ENCODE measurements at regions not wholly inside any gene's neighbourhood (a gene's known extent, or its start where the extent isn't known, plus 50 kb on each side); places are given as distances from the start of the nearest gene placed in this dataset.

DNA sequence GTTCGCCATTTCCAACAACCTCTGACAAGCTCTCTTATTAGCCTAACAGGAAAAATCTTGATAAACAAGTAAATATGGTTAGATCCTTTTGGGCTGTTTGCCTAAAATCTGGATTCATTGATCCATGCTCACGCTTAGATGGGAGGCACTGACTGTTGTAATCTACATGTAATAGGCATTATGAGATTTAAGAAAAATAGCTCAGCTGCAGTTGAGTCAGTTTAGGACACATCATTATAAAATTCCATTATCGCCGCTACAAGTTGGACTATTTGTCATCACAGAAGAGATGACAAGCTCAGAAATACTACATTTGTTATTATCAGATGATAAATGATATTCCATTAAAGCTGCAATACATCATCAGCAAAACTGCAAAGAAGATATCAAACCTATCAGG is 524.0 kb downstream of the TOX3 start:
- no peak overlapping the region for H3K4me2 ChIP-seq (ENCODE audit: low read length)
- no peaks in the 10 kb centered on the region for H3K4me1 ChIP-seq (ENCODE audit: control insufficient read depth in 1 of 2, insufficient read depth in 2 of 2, low read length in 2 of 2)
- H3K4me3 ChIP-seq (replicated peaks in 1 of 2; ENCODE audit: low read depth in 1 of 2, low read length in 2 of 2), result no peak overlapping the region
- no peak for DNase-seq (ENCODE audit: low read depth, low spot score)
- POLR2A ChIA-PET, result no interaction called here
- intact Hi-C loops (cut with micrococcal nuclease), result no loop called here
- no peak for ATAC-seq
- H3K27me3 ChIP-seq (ENCODE audit: insufficient read depth, low read length), result no peaks in the 10 kb centered on the region
- no TSS peak for BruUV-seq (replicated peaks)
- H2AFZ ChIP-seq (ENCODE audit: low read depth, low read length, poor library complexity, severe bottlenecking), result no peak overlapping the region
- RAD21 ChIA-PET (ENCODE audit: low non-redundant PET in 1 of 2, low total read pairs in 2 of 2, uncharacterized antibody in 2 of 2, unreplicated experiment in 2 of 2), result no interaction called here
- no peaks in the 10 kb centered on the region for H3K36me3 ChIP-seq (ENCODE audit: control insufficient read depth in 1 of 2, insufficient read depth in 2 of 2, low read length in 2 of 2)
- peaks cover 3 to 12% of the 10 kb centered on the region in 2 experiments; a peak in 3 of 4 replicates for H3K9me3 ChIP-seq (ENCODE audit: control insufficient read depth in 1 of 2, insufficient read depth in 1 of 2, low read depth in 1 of 2, low read length in 2 of 2)
- no peaks in the 10 kb centered on the region for H3K9me2 ChIP-seq (ENCODE audit: insufficient read depth)
- no peak overlapping the region for H3K27ac ChIP-seq (ENCODE audit: low read depth, low read length)
- CTCF ChIA-PET, result no interaction called here
- TF ChIP-seq, protein P1, sequence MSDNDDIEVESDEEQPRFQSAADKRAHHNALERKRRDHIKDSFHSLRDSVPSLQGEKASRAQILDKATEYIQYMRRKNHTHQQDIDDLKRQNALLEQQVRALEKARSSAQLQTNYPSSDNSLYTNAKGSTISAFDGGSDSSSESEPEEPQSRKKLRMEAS (IDR thresholded peaks at IDR 0.05), result no peak
- no peak for TF ChIP-seq EZH2phosphoT487 (IDR thresholded peaks at IDR 0.05; ENCODE audit: borderline replicate concordance)
- TF ChIP-seq POLR2AphosphoS5 (IDR thresholded peaks at IDR 0.05; ENCODE audit: low read depth, low read length), result no peak
- no peak for TF ChIP-seq CEBPB (IDR thresholded peaks at IDR 0.05; ENCODE audit: low read depth)
- TF ChIP-seq TCF7L2 (IDR thresholded peaks at IDR 0.05; ENCODE audit: borderline replicate concordance, extremely low read depth, insufficient read depth, insufficient read length), result no peak
- TF ChIP-seq POLR2A (IDR thresholded peaks at IDR 0.05; ENCODE audit: borderline replicate concordance, extremely low read depth, insufficient read depth, insufficient read length), result no peak
- TF ChIP-seq SRF (IDR thresholded peaks at IDR 0.05; ENCODE audit: low read depth), result no peak
- TF ChIP-seq, protein P2, sequence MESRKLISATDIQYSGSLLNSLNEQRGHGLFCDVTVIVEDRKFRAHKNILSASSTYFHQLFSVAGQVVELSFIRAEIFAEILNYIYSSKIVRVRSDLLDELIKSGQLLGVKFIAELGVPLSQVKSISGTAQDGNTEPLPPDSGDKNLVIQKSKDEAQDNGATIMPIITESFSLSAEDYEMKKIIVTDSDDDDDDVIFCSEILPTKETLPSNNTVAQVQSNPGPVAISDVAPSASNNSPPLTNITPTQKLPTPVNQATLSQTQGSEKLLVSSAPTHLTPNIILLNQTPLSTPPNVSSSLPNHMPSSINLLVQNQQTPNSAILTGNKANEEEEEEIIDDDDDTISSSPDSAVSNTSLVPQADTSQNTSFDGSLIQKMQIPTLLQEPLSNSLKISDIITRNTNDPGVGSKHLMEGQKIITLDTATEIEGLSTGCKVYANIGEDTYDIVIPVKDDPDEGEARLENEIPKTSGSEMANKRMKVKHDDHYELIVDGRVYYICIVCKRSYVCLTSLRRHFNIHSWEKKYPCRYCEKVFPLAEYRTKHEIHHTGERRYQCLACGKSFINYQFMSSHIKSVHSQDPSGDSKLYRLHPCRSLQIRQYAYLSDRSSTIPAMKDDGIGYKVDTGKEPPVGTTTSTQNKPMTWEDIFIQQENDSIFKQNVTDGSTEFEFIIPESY (IDR thresholded peaks at IDR 0.05; ENCODE audit: extremely low read depth, insufficient replicate concordance, low read length), result no peak
- no peak for TF ChIP-seq SP1 (IDR thresholded peaks at IDR 0.05; ENCODE audit: low read depth)
- TF ChIP-seq REST (IDR thresholded peaks at IDR 0.05; ENCODE audit: low read depth), result no peak
- TF ChIP-seq EZH2 (IDR thresholded peaks at IDR 0.05), result no peak
- TF ChIP-seq RAD21 (IDR thresholded peaks at IDR 0.05; ENCODE audit: low read depth), result no peak
- TF ChIP-seq FOSL1 (IDR thresholded peaks at IDR 0.05; ENCODE audit: low read depth), result no peak
- TF ChIP-seq EGR1 (IDR thresholded peaks at IDR 0.05; ENCODE audit: low read depth), result no peak
- TF ChIP-seq ZFX (IDR thresholded peaks at IDR 0.05), result no peak
- no peak for TF ChIP-seq ELF1 (IDR thresholded peaks at IDR 0.05; ENCODE audit: borderline replicate concordance, low read depth)
- no peak for TF ChIP-seq JUND (IDR thresholded peaks at IDR 0.05)
- no peak for TF ChIP-seq ZNF274 (IDR thresholded peaks at IDR 0.05; ENCODE audit: low read depth, low read length)
- TF ChIP-seq ATF3 (IDR thresholded peaks at IDR 0.05), result no peak
- TF ChIP-seq CBX3 (IDR thresholded peaks at IDR 0.05; ENCODE audit: low read depth), result no peak
- no peaks in the 10 kb centered on the region for H4K20me1 ChIP-seq (ENCODE audit: insufficient read depth)
- H3K79me2 ChIP-seq (ENCODE audit: insufficient read depth, low read length), result no peaks in the 10 kb centered on the region
- no peak overlapping the region for H3K9ac ChIP-seq (ENCODE audit: low read length)
